B cell (primary cell): ENCODE measurements at regions not wholly inside any gene's neighbourhood (a gene's known extent, or its start where the extent isn't known, plus 50 kb on each side); places are given as distances from the start of the nearest gene placed in this dataset.

Experiments used
- EZH2 ChIP-seq: IDR thresholded peaks from 2 replicates; pipeline ENCODE4 v1.6.1; 2012; ENCODE audit warnings: borderline replicate concordance, low read depth, mild to moderate bottlenecking, moderate library complexity, low read length; ENCODE audit not compliant: insufficient read depth, poor library complexity, severe bottlenecking
- TF ChIP-seq, protein P1 (sequence below): fragments of 200-600 bp; IDR thresholded peaks from one replicate; pipeline ENCODE4 v1.8.0; 2022; ENCODE audit warnings: antibody characterized with exemption, mild to moderate bottlenecking

- TF ChIP-seq, protein P1, sequence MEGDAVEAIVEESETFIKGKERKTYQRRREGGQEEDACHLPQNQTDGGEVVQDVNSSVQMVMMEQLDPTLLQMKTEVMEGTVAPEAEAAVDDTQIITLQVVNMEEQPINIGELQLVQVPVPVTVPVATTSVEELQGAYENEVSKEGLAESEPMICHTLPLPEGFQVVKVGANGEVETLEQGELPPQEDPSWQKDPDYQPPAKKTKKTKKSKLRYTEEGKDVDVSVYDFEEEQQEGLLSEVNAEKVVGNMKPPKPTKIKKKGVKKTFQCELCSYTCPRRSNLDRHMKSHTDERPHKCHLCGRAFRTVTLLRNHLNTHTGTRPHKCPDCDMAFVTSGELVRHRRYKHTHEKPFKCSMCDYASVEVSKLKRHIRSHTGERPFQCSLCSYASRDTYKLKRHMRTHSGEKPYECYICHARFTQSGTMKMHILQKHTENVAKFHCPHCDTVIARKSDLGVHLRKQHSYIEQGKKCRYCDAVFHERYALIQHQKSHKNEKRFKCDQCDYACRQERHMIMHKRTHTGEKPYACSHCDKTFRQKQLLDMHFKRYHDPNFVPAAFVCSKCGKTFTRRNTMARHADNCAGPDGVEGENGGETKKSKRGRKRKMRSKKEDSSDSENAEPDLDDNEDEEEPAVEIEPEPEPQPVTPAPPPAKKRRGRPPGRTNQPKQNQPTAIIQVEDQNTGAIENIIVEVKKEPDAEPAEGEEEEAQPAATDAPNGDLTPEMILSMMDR = no peak
- no peak for TF ChIP-seq EZH2
Measured at GRCh38 chr4:147332091-147332490, 148.8 kb upstream of the EDNRA start.
